ENCODE measurements at regions not wholly inside any gene's neighbourhood (a gene's known extent, or its start where the extent isn't known, plus 50 kb on each side); places are given as distances from the start of the nearest gene placed in this dataset.
A peak's percentile ranks its signal among the peaks of the same experiment; 100 is the strongest.

DNA sequence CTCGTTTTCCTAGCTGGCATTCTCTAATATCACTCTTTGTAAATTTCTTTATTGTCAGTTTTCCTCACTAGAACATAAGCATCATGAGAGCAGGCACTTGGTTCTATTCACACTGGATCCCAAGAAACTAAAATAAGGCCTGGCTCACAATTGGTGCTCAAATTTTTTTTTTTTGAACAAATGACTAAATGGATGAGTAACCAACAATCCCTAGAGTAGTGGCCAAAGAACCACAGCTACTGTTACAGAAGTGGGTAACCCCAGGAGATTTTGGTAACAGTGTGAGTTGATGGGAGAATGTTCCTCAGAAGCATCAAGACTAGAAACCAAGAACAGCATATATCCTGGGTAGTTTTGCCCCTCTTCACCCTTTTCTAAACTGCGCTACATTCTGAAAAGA, 572.6 kb downstream of the INSC start (continued):
- TF ChIP-seq CCNT2 (IDR thresholded peaks at IDR 0.05; ENCODE audit: borderline replicate concordance, extremely low read depth, insufficient read length, low read depth, low read length) (no peak), GABPB1 (CRISPR knock-in tag; IDR thresholded peaks at IDR 0.05) (no peak)

GRCh38 chr11:15688351-15688792, 573.6 kb downstream of the INSC start:
- no peaks in the 10 kb centered on the region for H3K9me3 ChIP-seq (replicated peaks; ENCODE audit: control insufficient read depth, insufficient read depth, low read depth, low read length)
- ChIA-PET CTCF (ENCODE audit: low intra/inter-chr PET ratio) (no interaction called here), POLR2A (interaction anchor here (0.6 kb wide), 1 partner anchor 435 kb away, joined by 3 read pairs; no protein-coding TSS in a partner anchor)
- no peak overlapping the region for H3K9ac ChIP-seq (ENCODE audit: insufficient read depth in 1 of 2, low read depth in 2 of 2, low read length in 2 of 2)
- DNase-seq (ENCODE audit: extremely low read depth in 1 of 4, low spot score in 3 of 4) (no peak), FAIRE-seq (no peak), ATAC-seq (no peak)
- H4K20me1 ChIP-seq (replicated peaks; ENCODE audit: control insufficient read depth, insufficient read depth, low read length): no peaks in the 10 kb centered on the region
- H3K4me3 ChIP-seq: no peak overlapping the region
- in situ Hi-C loops (cut with MboI): no loop called here
- intact Hi-C loops (cut with micrococcal nuclease): no loop called here
- H3K79me2 ChIP-seq (ENCODE audit: control insufficient read depth, insufficient read depth, low read length): no peaks in the 10 kb centered on the region
- H3K4me2 ChIP-seq (ENCODE audit: insufficient read depth, low read length): no peak overlapping the region
- WGBS (ENCODE audit: insufficient coverage, low coverage, missing lambda C conversion rate): 5% methylated on average over 4 of the region's 4 CpGs
- H2AFZ ChIP-seq (ENCODE audit: low read depth, low read length): no peak overlapping the region
- TF ChIP-seq EGR1 (conservative IDR thresholded peaks at IDR 0.05) (peak; percentile 24; the same call in 1 of the 2 replicates), U2AF2 (optimal IDR thresholded peaks at IDR 0.05; ENCODE audit: low read depth, low read length) (no peak)
- H3K4me1 ChIP-seq (replicated peaks in 1 of 2; ENCODE audit: control insufficient read depth in 2 of 2, insufficient read depth in 2 of 2, low read length in 2 of 2): no peaks in the 10 kb centered on the region
- no peaks in the 10 kb centered on the region for H3K9me1 ChIP-seq (ENCODE audit: control insufficient read depth, insufficient read depth, low read length)
- no TSS peak for BruUV-seq (replicated peaks)
- H3K27ac ChIP-seq (ENCODE audit: extremely low read depth, low read depth, low read length): no peak overlapping the region
- no peaks in the 10 kb centered on the region for H3K36me3 ChIP-seq (ENCODE audit: control insufficient read depth, insufficient read depth, low read length)
- H3K27me3 ChIP-seq (ENCODE audit: control insufficient read depth in 2 of 2, insufficient read depth in 2 of 2, low read length in 2 of 2): no peaks in the 10 kb centered on the region

DNA sequence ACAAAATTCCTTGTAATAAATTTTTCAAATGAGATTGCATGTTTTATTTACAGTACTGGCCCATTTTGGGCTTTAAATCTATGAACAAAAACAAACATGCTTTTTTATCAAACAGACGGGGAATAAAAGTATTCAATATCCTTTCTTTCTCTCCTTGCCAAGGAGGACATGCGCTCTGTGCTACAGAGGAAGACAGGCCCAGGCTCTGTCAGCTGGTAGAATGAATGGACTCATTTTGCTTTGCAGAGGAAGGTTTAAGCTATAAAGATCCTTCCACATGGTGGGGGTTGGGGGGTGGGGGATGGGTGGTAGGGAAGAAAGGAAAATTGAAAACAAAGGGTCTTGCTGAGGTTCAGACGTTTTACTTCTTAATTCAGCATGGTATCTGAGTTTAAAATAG, 575.6 kb downstream of the INSC start:
- no peaks in the 10 kb centered on the region for H3K9me3 ChIP-seq (replicated peaks; ENCODE audit: control insufficient read depth, insufficient read depth, low read depth, low read length)
- no peak overlapping the region for H3K4me3 ChIP-seq
- CTCF ChIA-PET (ENCODE audit: low intra/inter-chr PET ratio): no interaction called here
- POLR2A ChIA-PET: no interaction called here
- no peaks in the 10 kb centered on the region for H3K36me3 ChIP-seq (ENCODE audit: control insufficient read depth, insufficient read depth, low read length)
- no peak overlapping the region for H3K9ac ChIP-seq (ENCODE audit: insufficient read depth in 1 of 2, low read depth in 2 of 2, low read length in 2 of 2)
- no peak overlapping the region for H2AFZ ChIP-seq (ENCODE audit: low read depth, low read length)
- H3K9me1 ChIP-seq (ENCODE audit: control insufficient read depth, insufficient read depth, low read length): no peaks in the 10 kb centered on the region
- H4K20me1 ChIP-seq (replicated peaks; ENCODE audit: control insufficient read depth, insufficient read depth, low read length): no peaks in the 10 kb centered on the region
- no peak overlapping the region for H3K4me2 ChIP-seq (ENCODE audit: insufficient read depth, low read length)
- ATAC-seq: no peak
- in situ Hi-C loops (cut with MboI) (no loop called here), intact Hi-C loops (cut with micrococcal nuclease) (no loop called here)
- no peaks in the 10 kb centered on the region for H3K4me1 ChIP-seq (replicated peaks in 1 of 2; ENCODE audit: control insufficient read depth in 2 of 2, insufficient read depth in 2 of 2, low read length in 2 of 2)
- DNase-seq (ENCODE audit: extremely low read depth in 1 of 4, low spot score in 3 of 4): no peak
- 0% methylated on average over 3 of the region's 3 CpGs for WGBS (ENCODE audit: insufficient coverage, low coverage, missing lambda C conversion rate)
- H3K27ac ChIP-seq (ENCODE audit: extremely low read depth, low read depth, low read length): no peak overlapping the region
- FAIRE-seq: no peak
- no TSS peak for BruUV-seq (replicated peaks)
- no peaks in the 10 kb centered on the region for H3K79me2 ChIP-seq (ENCODE audit: control insufficient read depth, insufficient read depth, low read length)
- H3K27me3 ChIP-seq (ENCODE audit: control insufficient read depth in 2 of 2, insufficient read depth in 2 of 2, low read length in 2 of 2): no peaks in the 10 kb centered on the region
- TF ChIP-seq NR0B1 (IDR thresholded peaks at IDR 0.05; ENCODE audit: partially characterized antibody): no peak
- TF ChIP-seq PHTF2 (CRISPR knock-in tag; IDR thresholded peaks at IDR 0.05): no peak
- TF ChIP-seq ZNF384 (IDR thresholded peaks at IDR 0.05; ENCODE audit: low read depth, low read length): no peak
- TF ChIP-seq ZFX (CRISPR knock-in tag; IDR thresholded peaks at IDR 0.05): no peak
- no peak for TF ChIP-seq NCOA6 (IDR thresholded peaks at IDR 0.05)
- TF ChIP-seq CREM (IDR thresholded peaks at IDR 0.05; ENCODE audit: low read depth): no peak
- TF ChIP-seq GTF2F1 (IDR thresholded peaks at IDR 0.05; ENCODE audit: low read depth, low read length): no peak
- TF ChIP-seq PTRF (tag; IDR thresholded peaks at IDR 0.05): no peak
- TF ChIP-seq, protein P1, sequence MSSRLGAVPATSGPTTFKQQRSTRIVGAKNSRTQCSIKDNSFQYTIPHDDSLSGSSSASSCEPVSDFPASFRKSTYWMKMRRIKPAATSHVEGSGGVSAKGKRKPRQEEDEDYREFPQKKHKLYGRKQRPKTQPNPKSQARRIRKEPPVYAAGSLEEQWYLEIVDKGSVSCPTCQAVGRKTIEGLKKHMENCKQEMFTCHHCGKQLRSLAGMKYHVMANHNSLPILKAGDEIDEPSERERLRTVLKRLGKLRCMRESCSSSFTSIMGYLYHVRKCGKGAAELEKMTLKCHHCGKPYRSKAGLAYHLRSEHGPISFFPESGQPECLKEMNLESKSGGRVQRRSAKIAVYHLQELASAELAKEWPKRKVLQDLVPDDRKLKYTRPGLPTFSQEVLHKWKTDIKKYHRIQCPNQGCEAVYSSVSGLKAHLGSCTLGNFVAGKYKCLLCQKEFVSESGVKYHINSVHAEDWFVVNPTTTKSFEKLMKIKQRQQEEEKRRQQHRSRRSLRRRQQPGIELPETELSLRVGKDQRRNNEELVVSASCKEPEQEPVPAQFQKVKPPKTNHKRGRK (tag; IDR thresholded peaks at IDR 0.05): no peak
- TF ChIP-seq MECOM (CRISPR knock-in tag; IDR thresholded peaks at IDR 0.05): no peak
